ENCODE measurements at regions not wholly inside any gene's neighbourhood (a gene's known extent, or its start where the extent isn't known, plus 50 kb on each side); places are given as distances from the start of the nearest gene placed in this dataset.
"Not testable (repeated sequence)": the region's sequence is repeated elsewhere in the genome, so short reads cannot be mapped to it uniquely, and the experiment has no call there.

- TF ChIP-seq EZH2 (IDR thresholded peaks at IDR 0.05; ENCODE audit: low read length), result no peak
- peak in 2 of 3 experiments; percentile 30 to 32 for TF ChIP-seq CTCF (optimal IDR thresholded peaks at IDR 0.05 in 1 of 3, IDR thresholded peaks at IDR 0.05 in 1 of 3, conservative IDR thresholded peaks at IDR 0.05 in 1 of 3; ENCODE audit: extremely low read depth in 1 of 3, insufficient read depth in 2 of 3, low read length in 3 of 3)
- Histone ChIP-seq H2AFZ (ENCODE audit: control insufficient read depth, low read length) (peak overlapping the region; percentile 19), H3K27me3 (ENCODE audit: control insufficient read depth, extremely low read depth, insufficient read depth, low read length) (no peaks in the 10 kb centered on the region), H3K4me1 (ENCODE audit: control insufficient read depth, extremely low read depth, insufficient read depth, low read length) (peaks cover 11% of the 10 kb centered on the region), H3K4me2 (ENCODE audit: control insufficient read depth, extremely low read depth, insufficient read depth, low read depth, low read length) (no peak overlapping the region), H3K9me1 (ENCODE audit: control insufficient read depth, extremely low read depth, insufficient read depth, low read length) (no peaks in the 10 kb centered on the region), H3K27ac (ENCODE audit: control insufficient read depth, insufficient read depth, low read length) (no peak overlapping the region), H3K9me3 (ENCODE audit: control insufficient read depth, low read depth, low read length) (no peaks in the 10 kb centered on the region), H3K79me2 (ENCODE audit: control insufficient read depth, insufficient read depth, low read length) (no peaks in the 10 kb centered on the region), H3K9ac (ENCODE audit: control insufficient read depth, extremely low read depth, insufficient read depth, low read length) (no peak overlapping the region), H4K20me1 (ENCODE audit: control insufficient read depth, extremely low read depth, insufficient read depth, low read length) (no peaks in the 10 kb centered on the region), H3K4me3 (ENCODE audit: control insufficient read depth in 2 of 3, extremely low read depth in 1 of 3, insufficient read depth in 2 of 3, low read depth in 1 of 3, low read length in 3 of 3) (no peak overlapping the region), H3K36me3 (ENCODE audit: control insufficient read depth in 2 of 2, extremely low read depth in 1 of 2, insufficient read depth in 2 of 2, low read length in 2 of 2) (no peaks in the 10 kb centered on the region)
- FAIRE-seq (peak; percentile 43), DNase-seq (ENCODE audit: low read depth, low spot score) (no peak)
- dilution Hi-C loops (cut with MboI; ENCODE audit: extremely low pct_ligation_motif_present, low sequenced_read_pairs), result no loop called here
These were observed 71.5 kb downstream of the GPR85 start for GRCh38 chr7:113015034-113015645.

- dilution Hi-C loops (cut with MboI; ENCODE audit: extremely low pct_ligation_motif_present, low sequenced_read_pairs), result no loop called here
- peak overlapping the region; percentile 58 for H3K27ac ChIP-seq (ENCODE audit: control insufficient read depth, insufficient read depth, low read length)
- DNase-seq (ENCODE audit: low read depth, low spot score) (peak; percentile 33), FAIRE-seq (peak; percentile 91)
- no peak overlapping the region for H3K4me3 ChIP-seq (ENCODE audit: control insufficient read depth in 2 of 3, extremely low read depth in 1 of 3, insufficient read depth in 2 of 3, low read depth in 1 of 3, low read length in 3 of 3)
- peaks cover 11% of the 10 kb centered on the region for H3K4me1 ChIP-seq (ENCODE audit: control insufficient read depth, extremely low read depth, insufficient read depth, low read length)
- H3K9me1 ChIP-seq (ENCODE audit: control insufficient read depth, extremely low read depth, insufficient read depth, low read length), result no peaks in the 10 kb centered on the region
- H3K36me3 ChIP-seq (ENCODE audit: control insufficient read depth in 2 of 2, extremely low read depth in 1 of 2, insufficient read depth in 2 of 2, low read length in 2 of 2), result no peaks in the 10 kb centered on the region
- TF ChIP-seq CTCF (optimal IDR thresholded peaks at IDR 0.05 in 1 of 3, IDR thresholded peaks at IDR 0.05 in 1 of 3, conservative IDR thresholded peaks at IDR 0.05 in 1 of 3; ENCODE audit: extremely low read depth in 1 of 3, insufficient read depth in 2 of 3, low read length in 3 of 3), result no peak
- TF ChIP-seq EZH2 (IDR thresholded peaks at IDR 0.05; ENCODE audit: low read length), result no peak
- no peaks in the 10 kb centered on the region for H3K27me3 ChIP-seq (ENCODE audit: control insufficient read depth, extremely low read depth, insufficient read depth, low read length)
- peak overlapping the region; percentile 51 for H2AFZ ChIP-seq (ENCODE audit: control insufficient read depth, low read length)
- H3K79me2 ChIP-seq (ENCODE audit: control insufficient read depth, insufficient read depth, low read length), result no peaks in the 10 kb centered on the region
- H4K20me1 ChIP-seq (ENCODE audit: control insufficient read depth, extremely low read depth, insufficient read depth, low read length), result no peaks in the 10 kb centered on the region
- no peaks in the 10 kb centered on the region for H3K9me3 ChIP-seq (ENCODE audit: control insufficient read depth, low read depth, low read length)
- H3K4me2 ChIP-seq (ENCODE audit: control insufficient read depth, extremely low read depth, insufficient read depth, low read depth, low read length), result peak overlapping the region; percentile 41
- H3K9ac ChIP-seq (ENCODE audit: control insufficient read depth, extremely low read depth, insufficient read depth, low read length), result no peak overlapping the region
These were observed 72.7 kb downstream of the GPR85 start for GRCh38 chr7:113013761-113014449.

- not testable (repeated sequence) for FAIRE-seq
These were observed 73.8 kb downstream of the GPR85 start for GRCh38 chr7:113012862-113013261.

More at GRCh38 chr7:113012862-113013261, 73.8 kb downstream of the GPR85 start:
- H3K4me3 ChIP-seq (ENCODE audit: control insufficient read depth in 2 of 3, extremely low read depth in 1 of 3, insufficient read depth in 2 of 3, low read depth in 1 of 3, low read length in 3 of 3); H3K36me3 ChIP-seq (ENCODE audit: control insufficient read depth in 2 of 2, extremely low read depth in 1 of 2, insufficient read depth in 2 of 2, low read length in 2 of 2); H3K27me3 ChIP-seq (ENCODE audit: control insufficient read depth, extremely low read depth, insufficient read depth, low read length); H2AFZ ChIP-seq (ENCODE audit: control insufficient read depth, low read length); H3K9me1 ChIP-seq (ENCODE audit: control insufficient read depth, extremely low read depth, insufficient read depth, low read length); DNase-seq (ENCODE audit: low read depth, low spot score); H3K9me3 ChIP-seq (ENCODE audit: control insufficient read depth, low read depth, low read length); H4K20me1 ChIP-seq (ENCODE audit: control insufficient read depth, extremely low read depth, insufficient read depth, low read length); H3K9ac ChIP-seq (ENCODE audit: control insufficient read depth, extremely low read depth, insufficient read depth, low read length); H3K79me2 ChIP-seq (ENCODE audit: control insufficient read depth, insufficient read depth, low read length); H3K4me2 ChIP-seq (ENCODE audit: control insufficient read depth, extremely low read depth, insufficient read depth, low read depth, low read length); H3K27ac ChIP-seq (ENCODE audit: control insufficient read depth, insufficient read depth, low read length); dilution Hi-C loops (cut with MboI; ENCODE audit: extremely low pct_ligation_motif_present, low sequenced_read_pairs): not testable (repeated sequence)
- H3K4me1 ChIP-seq (ENCODE audit: control insufficient read depth, extremely low read depth, insufficient read depth, low read length), result peaks cover 11% of the 10 kb centered on the region

All from keratinocyte (primary cell).